Inflammatory macrophage treated with lipopolysaccharide for 1 hour (primary cell): ENCODE measurements at regions not wholly inside any gene's neighbourhood (a gene's known extent, or its start where the extent isn't known, plus 50 kb on each side); places are given as distances from the start of the nearest gene placed in this dataset.
"Not testable (repeated sequence)": the region's sequence is repeated elsewhere in the genome, so short reads cannot be mapped to it uniquely, and the experiment has no call there.

Source experiments
- DNase-seq, 2 donors: peaks; one replicate each; pipeline ENCODE4 v3.0.0-alpha.2; 2020 to 2022

DNA sequence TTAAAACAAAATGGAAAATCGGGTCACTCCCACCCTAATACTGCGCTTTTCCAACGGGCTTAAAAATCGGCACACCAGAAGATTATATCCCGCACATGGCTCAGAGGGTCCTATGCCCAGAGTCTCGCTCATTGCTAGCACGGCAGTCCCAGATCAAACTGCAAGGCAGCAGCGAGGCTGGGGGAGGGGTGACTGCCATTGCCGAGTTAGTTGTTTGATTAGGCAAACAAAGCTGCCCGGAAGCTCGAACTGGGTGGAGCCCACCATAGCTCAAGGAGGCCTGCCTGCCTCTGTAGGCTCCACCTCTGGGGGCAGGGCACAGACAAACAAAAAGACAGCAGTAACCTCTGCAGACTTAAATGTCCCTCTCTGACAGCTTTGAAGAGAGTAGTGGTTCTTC is 100.7 kb upstream of the KLHL1 start:
- not testable (repeated sequence) for DNase-seq

GRCh38 chr13:70206671-70207070 is 98.4 kb upstream of the KLHL1 start:
- DNase-seq: no peak

DNA sequence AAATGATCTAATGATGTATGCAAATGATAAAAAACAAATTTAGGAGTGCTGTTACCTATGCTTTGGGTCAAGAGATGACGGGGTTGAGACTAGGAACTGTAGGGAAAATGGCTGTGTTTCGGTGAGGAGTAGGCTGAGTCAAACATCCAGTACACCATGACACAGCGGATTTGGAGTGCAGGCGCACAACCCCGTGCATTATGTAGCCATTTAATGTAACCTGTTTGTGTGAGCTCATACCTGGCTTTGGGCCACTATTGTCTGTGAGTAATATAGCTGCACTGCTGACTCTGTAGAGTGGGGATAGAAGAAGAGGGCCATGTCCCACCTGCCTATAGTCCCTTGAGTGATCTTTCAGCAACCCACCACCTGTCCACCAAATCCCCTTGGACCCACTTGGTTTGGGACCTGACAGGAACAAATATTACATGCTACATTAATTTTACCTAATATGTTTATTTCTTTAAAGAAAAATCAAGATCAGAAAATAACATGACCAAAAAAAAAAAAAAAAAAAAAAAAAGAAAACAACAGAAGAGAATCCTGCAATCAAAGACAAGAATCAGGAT is 95.5 kb upstream of the KLHL1 start:
- no peak for DNase-seq

DNA sequence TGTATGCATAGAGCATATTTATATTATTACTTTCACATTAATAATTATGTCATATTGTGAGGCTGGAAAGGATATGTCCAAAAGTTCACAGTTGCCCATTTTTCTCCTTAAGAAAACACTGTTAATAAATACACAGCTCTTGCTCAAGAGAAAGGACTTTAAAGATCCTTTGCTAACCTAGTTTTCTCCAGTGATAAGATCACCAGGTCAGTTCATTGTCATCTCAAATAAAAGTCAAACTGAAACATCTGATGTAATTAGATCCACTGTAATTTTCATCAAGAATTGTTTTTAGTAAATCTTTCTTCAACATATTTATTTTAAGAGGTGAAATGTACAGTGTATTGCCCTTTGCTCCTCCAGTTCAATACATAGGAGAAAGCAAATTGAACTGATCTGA is 82.8 kb upstream of the KLHL1 start:
- no peak for DNase-seq

- DNase-seq: no peak
These were observed 81.7 kb upstream of the KLHL1 start for GRCh38 chr13:70189981-70190380.

DNA sequence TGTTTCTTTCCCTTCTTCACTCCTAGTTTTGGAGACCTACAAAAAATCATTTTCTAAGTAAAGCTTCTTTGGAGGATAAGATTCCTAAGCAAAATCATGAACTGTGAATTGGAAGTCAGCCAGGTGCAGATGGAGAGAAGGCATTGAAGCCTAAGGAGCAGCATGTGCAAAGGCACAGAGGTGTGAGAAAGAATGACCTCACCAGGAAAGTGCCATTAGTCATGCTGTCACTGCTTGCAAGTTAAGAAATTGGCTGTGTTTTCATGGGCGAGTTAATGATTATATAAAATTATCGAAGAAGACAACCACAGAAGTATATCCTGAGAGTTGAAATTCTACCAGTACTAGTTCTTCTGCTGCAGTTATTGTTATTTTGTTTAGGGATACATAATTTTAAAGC is 80.3 kb upstream of the KLHL1 start:
- DNase-seq: no peak

- DNase-seq: no peak
These were observed 74.8 kb upstream of the KLHL1 start for GRCh38 chr13:70183041-70183440.
